IMR-90 (cell line): ENCODE measurements at regions not wholly inside any gene's neighbourhood (a gene's known extent, or its start where the extent isn't known, plus 50 kb on each side); places are given as distances from the start of the nearest gene placed in this dataset.

ENCODE experiments used
- ATAC-seq: fragments of 200-7000 bp; cut with Tn5 transposase; 2 replicates; pipeline ENCODE4 v1.9.1; 2020; ENCODE audit warnings: low read depth, mild to moderate bottlenecking, moderate library complexity
- BruUV-seq: library from RNA; stranded (reverse); fragments of 400-500 nt; replicated peaks from 2 replicates; lab custom pipeline; 2021; lab: Mats Ljungman, UMichigan
- CTCF ChIA-PET: fragments of 300-600 bp; formaldehyde crosslinking; extraction: SDS; loops from one replicate; lab custom pipeline; 2021; ENCODE audit warnings: antibody characterized with exemption; lab: Yijun Ruan, JAX
- POLR2A ChIA-PET: fragments of 300-600 bp; sonication (Branson Sonifier 250); formaldehyde crosslinking; loops from one replicate; lab custom pipeline; 2022; ENCODE audit warnings: antibody characterized with exemption; ENCODE audit not compliant: unreplicated experiment; lab: Charles Lee
- DNase-seq: peaks from one replicate; pipeline ENCODE4 v3.0.0; 2013
- H2AFZ ChIP-seq: replicated peaks from 2 replicates; pipeline ENCODE3; 2013; ENCODE audit warnings: low read length, mild to moderate bottlenecking; ENCODE audit not compliant: poor library complexity
- H2AK5ac ChIP-seq: 2 replicates; pipeline ENCODE4 v1.6.1; 2013; ENCODE audit warnings: low read depth, low read length, inconsistent platforms
- H2AK9ac ChIP-seq: replicated peaks from 2 replicates; pipeline ENCODE3; 2013; ENCODE audit warnings: mild to moderate bottlenecking, low read depth, low read length, moderate library complexity; ENCODE audit not compliant: poor library complexity
- H2BK120ac ChIP-seq: 2 replicates; pipeline ENCODE4 v1.6.1; 2013; ENCODE audit warnings: low read depth, low read length, inconsistent platforms
- H2BK15ac ChIP-seq: 3 replicates; pipeline ENCODE4 v1.6.1; 2013; ENCODE audit warnings: low read depth, low read length, inconsistent platforms
- H2BK20ac ChIP-seq: 2 replicates; pipeline ENCODE4 v1.6.1; 2013; ENCODE audit warnings: low read depth, mild to moderate bottlenecking, inconsistent platforms, low read length, moderate library complexity
- H2BK5ac ChIP-seq: 2 replicates; pipeline ENCODE4 v1.6.1; 2013; ENCODE audit warnings: mild to moderate bottlenecking, low read depth, low read length, inconsistent platforms; ENCODE audit not compliant: poor library complexity, severe bottlenecking
- H3K14ac ChIP-seq: replicated peaks from 2 replicates; pipeline ENCODE4 v1.6.1; 2013; ENCODE audit warnings: low read depth, low read length, inconsistent platforms
- H3K18ac ChIP-seq: 2 replicates; pipeline ENCODE4 v1.6.1; 2013; ENCODE audit warnings: low read depth, low read length, control low read depth
- H3K23ac ChIP-seq: 2 replicates; pipeline ENCODE4 v1.6.1; 2013; ENCODE audit warnings: low read depth, low read length, inconsistent platforms
- H3K27ac ChIP-seq: 2 replicates; pipeline ENCODE4 v1.5.1; 2013; ENCODE audit warnings: mild to moderate bottlenecking, control low read depth, low read length; ENCODE audit not compliant: insufficient read depth
- H3K27me3 ChIP-seq: 2 replicates; pipeline ENCODE4 v1.6.1; 2013; ENCODE audit warnings: low read length; ENCODE audit not compliant: control insufficient read depth, insufficient read depth
- H3K36me3 ChIP-seq: 2 replicates; pipeline ENCODE4 v1.6.1; 2013; ENCODE audit warnings: low read length, mixed read lengths; ENCODE audit not compliant: control insufficient read depth, insufficient read depth
- H3K4ac ChIP-seq: 2 replicates; pipeline ENCODE4 v1.6.1; 2013; ENCODE audit warnings: low read depth, low read length, inconsistent platforms
- H3K4me1 ChIP-seq: 2 replicates; pipeline ENCODE4 v1.6.1; 2013; ENCODE audit warnings: low read length, mixed read lengths; ENCODE audit not compliant: control insufficient read depth, insufficient read depth
- H3K4me2 ChIP-seq: 2 replicates; pipeline ENCODE4 v1.6.1; 2013; ENCODE audit warnings: low read depth, mild to moderate bottlenecking, control low read depth, low read length, moderate library complexity
- H3K4me3 ChIP-seq: 2 replicates; pipeline ENCODE4 v1.5.1; 2013; ENCODE audit warnings: low read depth, mild to moderate bottlenecking, control low read depth, low read length, moderate library complexity; ENCODE audit not compliant: insufficient read depth
- H3K56ac ChIP-seq: 2 replicates; pipeline ENCODE4 v1.6.1; 2013; ENCODE audit warnings: low read length, inconsistent platforms; ENCODE audit not compliant: insufficient read depth; ENCODE audit errors: extremely low read depth
- H3K79me1 ChIP-seq, 2 experiments: 2 replicates each; pipeline ENCODE4 v1.6.1; 2013; ENCODE audit warnings: low read length in 2 of 2, inconsistent platforms in 1 of 2, low read depth in 1 of 2
- H3K9ac ChIP-seq: 2 replicates; pipeline ENCODE4 v1.6.1; 2013; ENCODE audit warnings: low read depth, low read length, control low read depth
- H3K9me1 ChIP-seq: 2 replicates; pipeline ENCODE4 v1.6.1; 2013; ENCODE audit warnings: low read length, inconsistent platforms; ENCODE audit not compliant: insufficient read depth
- H3K9me3 ChIP-seq: 2 replicates; pipeline ENCODE4 v1.6.1; 2013; ENCODE audit warnings: low read length; ENCODE audit not compliant: control insufficient read depth, insufficient read depth
- H4K20me1 ChIP-seq: 2 replicates; pipeline ENCODE4 v1.6.1; 2013; ENCODE audit warnings: low read length, inconsistent platforms; ENCODE audit not compliant: insufficient read depth
- H4K5ac ChIP-seq: 2 replicates; pipeline ENCODE4 v1.6.1; 2013; ENCODE audit warnings: mild to moderate bottlenecking, low read depth, low read length, control low read depth
- H4K8ac ChIP-seq, 2 experiments: 2 replicates each; pipeline ENCODE4 v1.6.1; 2013; ENCODE audit warnings: low read depth in 2 of 2, low read length in 2 of 2, control low read depth in 1 of 2, inconsistent platforms in 1 of 2
- H4K91ac ChIP-seq: 2 replicates; pipeline ENCODE4 v1.6.1; 2013; ENCODE audit warnings: low read depth, low read length, inconsistent platforms; ENCODE audit not compliant: insufficient read depth
- BHLHE40 ChIP-seq: fragments of 150-350 bp; IDR thresholded peaks from 2 replicates; pipeline ENCODE4 v1.6.1; 2016; ENCODE audit warnings: mild to moderate bottlenecking, low read depth, low read length
- CEBPB ChIP-seq: IDR thresholded peaks from 2 replicates; pipeline ENCODE4 v1.6.1; 2012; ENCODE audit warnings: low read depth, low read length, improper control_type of control experiment
- CHD1 ChIP-seq: IDR thresholded peaks from 2 replicates; pipeline ENCODE4 v1.6.1; 2012; ENCODE audit warnings: low read depth, low read length, improper control_type of control experiment
- CTCF ChIP-seq: conservative IDR thresholded peaks from 2 replicates; pipeline ENCODE4 v1.5.1; 2012; ENCODE audit warnings: mild to moderate bottlenecking, low read depth, low read length, improper control_type of control experiment
- ELK1 ChIP-seq: fragments of 150-350 bp; IDR thresholded peaks from 2 replicates; pipeline ENCODE4 v1.6.1; 2016; ENCODE audit warnings: low read depth, mild to moderate bottlenecking, low read length, moderate library complexity, borderline replicate concordance
- FOS ChIP-seq: fragments of 150-350 bp; IDR thresholded peaks from 2 replicates; pipeline ENCODE4 v1.6.1; 2016; ENCODE audit warnings: low read depth, low read length
- MAFK ChIP-seq: IDR thresholded peaks from 2 replicates; pipeline ENCODE4 v1.6.1; 2012; ENCODE audit warnings: low read depth, low read length, improper control_type of control experiment
- MAZ ChIP-seq: IDR thresholded peaks from 2 replicates; pipeline ENCODE4 v1.6.1; 2012; ENCODE audit warnings: low read depth, mild to moderate bottlenecking, low read length, improper control_type of control experiment, moderate library complexity, borderline replicate concordance
- MXI1 ChIP-seq: IDR thresholded peaks from 2 replicates; pipeline ENCODE4 v1.6.1; 2012; ENCODE audit warnings: low read depth, mild to moderate bottlenecking, low read length, moderate library complexity, borderline replicate concordance
- POLR2A ChIP-seq: IDR thresholded peaks from 2 replicates; pipeline ENCODE4 v1.6.1; 2012; ENCODE audit warnings: mild to moderate bottlenecking, low read depth, low read length
- RAD21 ChIP-seq: IDR thresholded peaks from 2 replicates; pipeline ENCODE4 v1.6.1; 2012; ENCODE audit warnings: low read length, improper control_type of control experiment
- RCOR1 ChIP-seq: IDR thresholded peaks from 2 replicates; pipeline ENCODE4 v1.6.1; 2012; ENCODE audit warnings: mild to moderate bottlenecking, low read length, improper control_type of control experiment; ENCODE audit not compliant: insufficient replicate concordance
- RFX5 ChIP-seq: IDR thresholded peaks from 2 replicates; pipeline ENCODE4 v1.8.0; 2012; ENCODE audit warnings: low read depth, mild to moderate bottlenecking, low read length, moderate library complexity
- SMC3 ChIP-seq: fragments of 150-350 bp; IDR thresholded peaks from 2 replicates; pipeline ENCODE4 v1.6.1; 2016; ENCODE audit warnings: low read depth, mild to moderate bottlenecking, antibody characterized with exemption, low read length, moderate library complexity
- WGBS, 2 experiments: methylation state at CpG; one replicate each; pipeline versions ENCODE4 v1.1.5 to v1.1.7; 2013; ENCODE audit warnings: missing lambda C conversion rate in 2 of 2; ENCODE audit not compliant: insufficient read length in 1 of 2; ENCODE audit errors: extremely low coverage in 2 of 2; 5-methylcytosine and 5-hydroxymethylcytosine counted together
- dilution Hi-C: fragments of 300-500 bp; cut with HindIII; formaldehyde crosslinking; loops from one replicate; pipeline ENCODE4 v1.14.3; 2018; ENCODE audit warnings: low sequenced_read_pairs; ENCODE audit not compliant: unreplicated experiment
- in situ Hi-C: fragments of 300-500 bp; cut with MboI; formaldehyde crosslinking; loops from 3 replicates; pipeline ENCODE4 v1.14.3; 2019; ENCODE audit warnings: low sequenced_read_pairs, inconsistent platforms, mixed read lengths
- intact Hi-C: fragments of 100-400 bp; cut with micrococcal nuclease; formaldehyde crosslinking; loops from 2 replicates; pipeline ENCODE4 v1.10.0; 2022
- TF ChIP-seq, protein P1 (sequence below): fragments of 150-350 bp; IDR thresholded peaks from 2 replicates; pipeline ENCODE4 v1.6.1; 2017; ENCODE audit warnings: mild to moderate bottlenecking, antibody characterized with exemption, low read length, low read depth

- intact Hi-C loops, result no loop called here
Measured at GRCh38 chr18:75562216-75562615, 134.7 kb upstream of the SMIM21 start.

More at GRCh38 chr18:75562216-75562615, 134.7 kb upstream of the SMIM21 start:
- no peak overlapping the region for H3K4me2 ChIP-seq
- ATAC-seq (no peak), DNase-seq (no peak)
- no peak overlapping the region for H2BK120ac ChIP-seq
- BruUV-seq, result no TSS peak
- no peak overlapping the region for H3K23ac ChIP-seq
- H3K4me3 ChIP-seq, result no peak overlapping the region
- no peak overlapping the region for H4K91ac ChIP-seq
- no peak overlapping the region for H2AK9ac ChIP-seq
- 41% methylated on average over 2 of the region's 5 CpGs; no CpG with 5 or more reads in 1 of the 2 experiments for WGBS, 2 experiments
- H3K36me3 ChIP-seq, result no peaks in the 10 kb centered on the region
- CTCF ChIA-PET, result no interaction called here
- no peaks in the 10 kb centered on the region for H3K9me3 ChIP-seq
- no peak overlapping the region for H3K27ac ChIP-seq
- no peak overlapping the region for H2BK20ac ChIP-seq
- POLR2A ChIA-PET, result no interaction called here
- H4K5ac ChIP-seq, result no peak overlapping the region
- no peaks in the 10 kb centered on the region for H4K20me1 ChIP-seq
- peaks cover 10% of the 10 kb centered on the region for H3K27me3 ChIP-seq
- no peaks in the 10 kb centered on the region for H3K9me1 ChIP-seq
- no peak overlapping the region for H3K56ac ChIP-seq
- TF ChIP-seq BHLHE40 (no peak), MAZ (no peak), SMC3 (no peak), CTCF (no peak), POLR2A (no peak), ELK1 (no peak), RCOR1 (no peak), MXI1 (no peak), CHD1 (no peak), RAD21 (no peak), MAFK (no peak), FOS (no peak), RFX5 (no peak), CEBPB (no peak)
- TF ChIP-seq, protein P1, sequence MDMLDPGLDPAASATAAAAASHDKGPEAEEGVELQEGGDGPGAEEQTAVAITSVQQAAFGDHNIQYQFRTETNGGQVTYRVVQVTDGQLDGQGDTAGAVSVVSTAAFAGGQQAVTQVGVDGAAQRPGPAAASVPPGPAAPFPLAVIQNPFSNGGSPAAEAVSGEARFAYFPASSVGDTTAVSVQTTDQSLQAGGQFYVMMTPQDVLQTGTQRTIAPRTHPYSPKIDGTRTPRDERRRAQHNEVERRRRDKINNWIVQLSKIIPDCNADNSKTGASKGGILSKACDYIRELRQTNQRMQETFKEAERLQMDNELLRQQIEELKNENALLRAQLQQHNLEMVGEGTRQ, result no peak
- H3K18ac ChIP-seq, result no peak overlapping the region
- H2AK5ac ChIP-seq, result no peak overlapping the region
- no peaks in the 10 kb centered on the region for H3K4me1 ChIP-seq
- H3K14ac ChIP-seq, result no peak overlapping the region
- no peak overlapping the region for H4K8ac ChIP-seq
- in situ Hi-C loops (no loop called here), dilution Hi-C loops (no loop called here)
- no peaks in the 10 kb centered on the region for H3K79me1 ChIP-seq
- H3K4ac ChIP-seq, result no peak overlapping the region
- no peak overlapping the region for H3K9ac ChIP-seq
- H2AFZ ChIP-seq, result peak overlapping the region; percentile 35
- H2BK5ac ChIP-seq, result no peak overlapping the region
- no peak overlapping the region for H2BK15ac ChIP-seq
